GM06990 (cell line): ENCODE measurements at regions not wholly inside any gene's neighbourhood (a gene's known extent, or its start where the extent isn't known, plus 50 kb on each side); places are given as distances from the start of the nearest gene placed in this dataset.

Experiments
- DNase-seq: peaks from one replicate; pipeline ENCODE4 v3.0.0-alpha.2; 2011; ENCODE audit not compliant: insufficient read length; ENCODE audit errors: extremely low read depth
- H3K27me3 ChIP-seq: replicated peaks from 2 replicates; pipeline ENCODE4 v1.6.0; 2011; ENCODE audit warnings: low read length; ENCODE audit not compliant: control insufficient read depth, insufficient read depth
- H3K36me3 ChIP-seq: 2 replicates; pipeline ENCODE4 v1.5.1; 2011; ENCODE audit warnings: low read length; ENCODE audit not compliant: control insufficient read depth, insufficient read depth
- H3K4me3 ChIP-seq: replicated peaks from 2 replicates; pipeline ENCODE4 v1.5.1; 2011; ENCODE audit warnings: low read depth, mild to moderate bottlenecking, control low read depth, low read length
- CTCF ChIP-seq: IDR thresholded peaks from 2 replicates; pipeline ENCODE4 v1.5.1; 2011; ENCODE audit warnings: low read length, control low read depth, mild to moderate bottlenecking, inconsistent platforms; ENCODE audit not compliant: insufficient read depth, poor library complexity, severe bottlenecking

- peak; percentile 75 for TF ChIP-seq CTCF
- H3K4me3 ChIP-seq = no peak overlapping the region
- H3K27me3 ChIP-seq = no peaks in the 10 kb centered on the region
- DNase-seq = no peak
- no peaks in the 10 kb centered on the region for H3K36me3 ChIP-seq
These were observed 105.3 kb upstream of the BMP5 start for GRCh38 chr6:55980627-55981211.

- no peak for TF ChIP-seq CTCF
- no peak overlapping the region for H3K4me3 ChIP-seq
- no peak for DNase-seq
- H3K36me3 ChIP-seq = no peaks in the 10 kb centered on the region
- no peaks in the 10 kb centered on the region for H3K27me3 ChIP-seq
These were observed 104.1 kb upstream of the BMP5 start for GRCh38 chr6:55979526-55979925.

GRCh38 chr6:55977959-55978665 is 102.7 kb upstream of the BMP5 start:
- H3K27me3 ChIP-seq = no peaks in the 10 kb centered on the region
- no peak for TF ChIP-seq CTCF
- DNase-seq = no peak
- H3K4me3 ChIP-seq = no peak overlapping the region
- no peaks in the 10 kb centered on the region for H3K36me3 ChIP-seq

- TF ChIP-seq CTCF = no peak
- DNase-seq = no peak
- Histone ChIP-seq H3K27me3 (no peaks in the 10 kb centered on the region), H3K36me3 (no peaks in the 10 kb centered on the region), H3K4me3 (no peak overlapping the region)
These were observed 99.3 kb upstream of the BMP5 start for GRCh38 chr6:55974688-55975087.

GRCh38 chr6:55972091-55972490 is 96.7 kb upstream of the BMP5 start:
- H3K27me3 ChIP-seq = no peaks in the 10 kb centered on the region
- H3K36me3 ChIP-seq = no peaks in the 10 kb centered on the region
- H3K4me3 ChIP-seq = no peak overlapping the region
- TF ChIP-seq CTCF = no peak
- DNase-seq = no peak

GRCh38 chr6:55969526-55969925 is 94.1 kb upstream of the BMP5 start:
- Histone ChIP-seq H3K27me3 (no peaks in the 10 kb centered on the region), H3K4me3 (no peak overlapping the region), H3K36me3 (no peaks in the 10 kb centered on the region)
- no peak for DNase-seq
- no peak for TF ChIP-seq CTCF
